ENCODE measurements at regions not wholly inside any gene's neighbourhood (a gene's known extent, or its start where the extent isn't known, plus 50 kb on each side); places are given as distances from the start of the nearest gene placed in this dataset.

GRCh38 chr15:37260255-37260654, 159.9 kb upstream of the MEIS2 start:
- no peaks in the 10 kb centered on the region for H3K4me1 Mint-ChIP-seq
- no peaks in the 10 kb centered on the region for H3K36me3 Mint-ChIP-seq (ENCODE audit: low read depth)
- no peak overlapping the region for H3K27ac Mint-ChIP-seq
- no peak overlapping the region for H3K4me3 Mint-ChIP-seq
- no peak for TF ChIP-seq CTCF (IDR thresholded peaks at IDR 0.05; ENCODE audit: unreplicated experiment in 3 of 3)
- no peaks in the 10 kb centered on the region for H3K9me3 Mint-ChIP-seq
- H3K27me3 Mint-ChIP-seq (ENCODE audit: low read depth), result no peaks in the 10 kb centered on the region

GRCh38 chr15:37261685-37262084, 161.3 kb upstream of the MEIS2 start:
- Mint-ChIP-seq H3K27me3 (ENCODE audit: low read depth) (no peaks in the 10 kb centered on the region), H3K9me3 (no peaks in the 10 kb centered on the region), H3K4me3 (no peak overlapping the region), H3K36me3 (ENCODE audit: low read depth) (no peaks in the 10 kb centered on the region), H3K4me1 (no peaks in the 10 kb centered on the region), H3K27ac (no peak overlapping the region)
- TF ChIP-seq CTCF (IDR thresholded peaks at IDR 0.05; ENCODE audit: unreplicated experiment in 3 of 3), result no peak

GRCh38 chr15:37262922-37263608, 162.7 kb upstream of the MEIS2 start:
- Mint-ChIP-seq H3K27ac (no peak overlapping the region), H3K27me3 (ENCODE audit: low read depth) (no peaks in the 10 kb centered on the region), H3K4me1 (no peaks in the 10 kb centered on the region), H3K4me3 (no peak overlapping the region), H3K9me3 (no peaks in the 10 kb centered on the region), H3K36me3 (ENCODE audit: low read depth) (no peaks in the 10 kb centered on the region)
- TF ChIP-seq CTCF (IDR thresholded peaks at IDR 0.05; ENCODE audit: unreplicated experiment in 3 of 3), result no peak

- H3K27me3 Mint-ChIP-seq (ENCODE audit: low read depth), result no peaks in the 10 kb centered on the region
- peaks cover 5% of the 10 kb centered on the region for H3K9me3 Mint-ChIP-seq
- H3K27ac Mint-ChIP-seq, result no peak overlapping the region
- peak in 2 of 3 experiments; percentile 19 for TF ChIP-seq CTCF (IDR thresholded peaks at IDR 0.05; ENCODE audit: unreplicated experiment in 3 of 3)
- no peak overlapping the region for H3K4me3 Mint-ChIP-seq
- no peaks in the 10 kb centered on the region for H3K4me1 Mint-ChIP-seq
- no peaks in the 10 kb centered on the region for H3K36me3 Mint-ChIP-seq (ENCODE audit: low read depth)
Measured at GRCh38 chr15:37289109-37289765, 188.9 kb upstream of the MEIS2 start.

- Mint-ChIP-seq H3K27ac (no peak overlapping the region), H3K4me1 (no peaks in the 10 kb centered on the region), H3K9me3 (no peaks in the 10 kb centered on the region), H3K36me3 (ENCODE audit: low read depth) (no peaks in the 10 kb centered on the region), H3K4me3 (no peak overlapping the region), H3K27me3 (ENCODE audit: low read depth) (no peaks in the 10 kb centered on the region)
- no peak for TF ChIP-seq CTCF (IDR thresholded peaks at IDR 0.05; ENCODE audit: unreplicated experiment in 3 of 3)
Measured at GRCh38 chr15:37291920-37292319, 191.6 kb upstream of the MEIS2 start.

GRCh38 chr15:37298271-37298670, 197.9 kb upstream of the MEIS2 start:
- no peak for TF ChIP-seq CTCF (IDR thresholded peaks at IDR 0.05; ENCODE audit: unreplicated experiment in 3 of 3)
- Mint-ChIP-seq H3K4me3 (no peak overlapping the region), H3K36me3 (ENCODE audit: low read depth) (no peaks in the 10 kb centered on the region), H3K4me1 (no peaks in the 10 kb centered on the region), H3K9me3 (no peaks in the 10 kb centered on the region), H3K27me3 (ENCODE audit: low read depth) (no peaks in the 10 kb centered on the region), H3K27ac (no peak overlapping the region)

All from nephron (organoid).